ENCODE measurements at regions not wholly inside any gene's neighbourhood (a gene's known extent, or its start where the extent isn't known, plus 50 kb on each side); places are given as distances from the start of the nearest gene placed in this dataset.

DNA sequence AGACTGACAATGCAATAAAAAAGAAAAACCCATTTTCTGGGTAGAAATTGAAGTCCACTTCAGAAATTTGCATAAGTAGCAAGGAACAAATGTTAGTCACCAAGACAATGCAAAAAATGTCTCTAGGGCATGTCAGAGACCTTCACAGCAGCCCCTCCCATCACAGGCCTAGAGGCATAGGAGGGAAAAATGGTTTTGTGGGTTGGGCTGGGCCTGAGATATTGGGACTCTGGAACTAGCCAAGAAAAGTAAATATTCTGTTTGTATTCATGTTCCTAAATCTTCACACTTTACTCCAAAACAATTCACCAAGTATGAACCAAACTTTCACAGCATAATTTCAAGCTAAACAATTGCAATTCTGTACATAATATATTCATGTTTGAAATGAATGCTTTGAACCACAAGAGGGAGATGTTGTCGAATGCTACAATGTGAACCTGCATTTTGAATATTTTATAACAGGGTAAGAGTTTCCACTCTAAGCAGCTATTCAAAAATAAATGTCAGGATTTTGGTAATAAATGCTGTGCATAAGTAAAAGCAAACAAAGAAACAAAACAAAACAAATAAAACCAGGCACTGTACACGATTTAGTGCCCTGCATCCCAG is 429.2 kb downstream of the OTOL1 start:
- ChIA-PET CTCF (no interaction called here), POLR2A (no interaction called here)
- Histone ChIP-seq H3K9ac (no peak overlapping the region), H3K4me1 (ENCODE audit: control insufficient read depth in 1 of 2, insufficient read depth in 2 of 2, low read depth in 1 of 2, low read length in 1 of 2) (no peaks in the 10 kb centered on the region), H3K9me2 (no peaks in the 10 kb centered on the region), H3K4me3 (ENCODE audit: low read depth in 2 of 2, low read length in 1 of 2) (no peak overlapping the region), H3K36me3 (replicated peaks in 1 of 2; ENCODE audit: control insufficient read depth in 1 of 2, insufficient read depth in 2 of 2, low read length in 1 of 2) (no peaks in the 10 kb centered on the region), H3K4me2 (no peak overlapping the region), H4K20me1 (ENCODE audit: insufficient read depth) (no peaks in the 10 kb centered on the region), H3K27ac (ENCODE audit: low read depth in 2 of 2, low read length in 1 of 2) (no peak overlapping the region), H3K79me2 (ENCODE audit: insufficient read depth) (no peaks in the 10 kb centered on the region), H3K27me3 (ENCODE audit: insufficient read depth) (no peaks in the 10 kb centered on the region), H3F3A (replicated peaks; ENCODE audit: insufficient read depth) (no peaks in the 10 kb centered on the region), H3K9me3 (no peaks in the 10 kb centered on the region), H2AFZ (ENCODE audit: low read depth) (no peak overlapping the region)
- no peak for DNase-seq
- no peak for TF ChIP-seq EP300 (IDR thresholded peaks at IDR 0.05; ENCODE audit: borderline replicate concordance in 1 of 2, low read depth in 1 of 2, low read length in 1 of 2)
- peak; percentile 45 for TF ChIP-seq CTCF (IDR thresholded peaks at IDR 0.05)
- TF ChIP-seq RAD21 (IDR thresholded peaks at IDR 0.05; ENCODE audit: low read length): peak; percentile 29; the same call in 1 of the 2 replicates
- 18% methylated on average over 2 of the region's 2 CpGs for WGBS (ENCODE audit: low lambda C conversion rate)

DNA sequence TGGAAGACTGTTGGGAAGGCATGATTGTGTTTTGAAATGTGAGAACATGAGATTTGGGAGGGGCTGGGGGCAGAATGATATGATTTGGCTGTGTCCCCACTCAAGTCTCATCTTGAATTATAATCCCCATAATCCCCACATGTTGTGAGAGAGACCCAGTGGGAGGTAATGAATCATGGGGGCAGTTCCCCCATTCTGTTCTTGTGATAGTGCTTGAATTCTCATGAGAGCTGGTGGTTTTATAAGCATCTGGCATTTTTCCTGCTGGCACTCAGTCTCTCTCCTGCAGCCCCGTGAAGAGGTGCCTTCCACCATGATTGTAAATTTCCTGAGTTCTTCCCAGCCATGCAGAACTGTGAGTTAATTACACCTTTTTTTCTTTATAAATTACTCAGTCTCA is 430.5 kb downstream of the OTOL1 start:
- no peak overlapping the region for H3K27ac ChIP-seq (ENCODE audit: low read depth in 2 of 2, low read length in 1 of 2)
- no peak for DNase-seq
- no peaks in the 10 kb centered on the region for H3F3A ChIP-seq (replicated peaks; ENCODE audit: insufficient read depth)
- no peaks in the 10 kb centered on the region for H3K9me3 ChIP-seq
- H3K27me3 ChIP-seq (ENCODE audit: insufficient read depth): no peaks in the 10 kb centered on the region
- no peaks in the 10 kb centered on the region for H3K79me2 ChIP-seq (ENCODE audit: insufficient read depth)
- H3K4me3 ChIP-seq (ENCODE audit: low read depth in 2 of 2, low read length in 1 of 2): no peak overlapping the region
- H3K36me3 ChIP-seq (replicated peaks in 1 of 2; ENCODE audit: control insufficient read depth in 1 of 2, insufficient read depth in 2 of 2, low read length in 1 of 2): no peaks in the 10 kb centered on the region
- H3K9ac ChIP-seq: no peak overlapping the region
- H3K9me2 ChIP-seq: no peaks in the 10 kb centered on the region
- POLR2A ChIA-PET: no interaction called here
- no peaks in the 10 kb centered on the region for H4K20me1 ChIP-seq (ENCODE audit: insufficient read depth)
- TF ChIP-seq RCOR1 (IDR thresholded peaks at IDR 0.05; ENCODE audit: low read length) (no peak), YY1 (IDR thresholded peaks at IDR 0.05; ENCODE audit: low read depth) (no peak), ELF1 (IDR thresholded peaks at IDR 0.05) (no peak), MXI1 (IDR thresholded peaks at IDR 0.05; ENCODE audit: low read depth, low read length) (no peak)
- CTCF ChIA-PET: no interaction called here
- 62% methylated on average over 1 of the region's 1 CpG for WGBS (ENCODE audit: low lambda C conversion rate)
- no peak overlapping the region for H3K4me2 ChIP-seq
- H2AFZ ChIP-seq (ENCODE audit: low read depth): no peak overlapping the region
- no peaks in the 10 kb centered on the region for H3K4me1 ChIP-seq (ENCODE audit: control insufficient read depth in 1 of 2, insufficient read depth in 2 of 2, low read depth in 1 of 2, low read length in 1 of 2)

DNA sequence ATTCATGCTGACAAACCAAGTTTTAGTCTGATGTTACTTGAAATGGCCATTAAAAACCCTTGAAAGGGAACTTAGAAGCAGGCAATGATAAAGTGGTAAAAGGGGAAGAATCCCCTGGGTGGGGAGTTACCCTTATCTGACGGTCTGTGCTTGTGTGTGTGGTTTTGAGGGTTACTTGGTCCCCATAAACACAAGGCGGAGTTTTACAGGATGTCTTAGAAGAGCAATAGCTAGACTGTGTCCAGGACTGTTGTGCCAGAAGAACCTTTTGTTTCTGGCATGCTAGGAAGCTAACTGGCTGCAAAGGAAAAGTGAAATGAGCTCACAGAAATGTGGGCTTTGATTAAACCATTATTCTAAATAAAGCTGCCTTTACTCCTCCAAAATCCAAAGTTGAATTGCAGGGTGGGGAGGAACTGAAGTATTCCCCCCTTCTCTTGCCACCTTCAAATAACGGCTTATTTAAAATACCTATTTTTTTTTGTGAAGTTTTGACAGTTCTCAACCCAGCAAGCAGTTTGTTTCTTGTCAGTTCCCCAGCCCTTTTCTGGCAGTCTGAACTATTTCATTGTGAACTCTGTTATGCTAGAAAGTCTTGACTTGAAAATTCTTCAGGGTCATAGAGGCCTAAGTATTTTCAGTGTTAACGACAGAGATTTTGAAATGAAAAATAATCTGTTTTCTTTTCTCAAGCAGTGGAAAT is 443.5 kb downstream of the OTOL1 start:
- H3K9me2 ChIP-seq: no peaks in the 10 kb centered on the region
- ChIA-PET POLR2A (no interaction called here), CTCF (interaction anchor here (1.3 kb wide), 1 partner anchor 8 kb away, joined by 3 read pairs; no protein-coding TSS in a partner anchor)
- no peak overlapping the region for H2AFZ ChIP-seq (ENCODE audit: low read depth)
- H3K27me3 ChIP-seq (ENCODE audit: insufficient read depth): no peaks in the 10 kb centered on the region
- 60% methylated on average over 4 of the region's 4 CpGs for WGBS (ENCODE audit: low lambda C conversion rate)
- DNase-seq: no peak
- H3F3A ChIP-seq (replicated peaks; ENCODE audit: insufficient read depth): no peaks in the 10 kb centered on the region
- H3K79me2 ChIP-seq (ENCODE audit: insufficient read depth): no peaks in the 10 kb centered on the region
- H3K4me2 ChIP-seq: no peak overlapping the region
- H4K20me1 ChIP-seq (ENCODE audit: insufficient read depth): no peaks in the 10 kb centered on the region
- H3K9me3 ChIP-seq: no peaks in the 10 kb centered on the region
- no peaks in the 10 kb centered on the region for H3K36me3 ChIP-seq (replicated peaks in 1 of 2; ENCODE audit: control insufficient read depth in 1 of 2, insufficient read depth in 2 of 2, low read length in 1 of 2)
- no peaks in the 10 kb centered on the region for H3K4me1 ChIP-seq (ENCODE audit: control insufficient read depth in 1 of 2, insufficient read depth in 2 of 2, low read depth in 1 of 2, low read length in 1 of 2)
- H3K27ac ChIP-seq (ENCODE audit: low read depth in 2 of 2, low read length in 1 of 2): no peak overlapping the region
- no peak overlapping the region for H3K9ac ChIP-seq
- TF ChIP-seq, protein P1, sequence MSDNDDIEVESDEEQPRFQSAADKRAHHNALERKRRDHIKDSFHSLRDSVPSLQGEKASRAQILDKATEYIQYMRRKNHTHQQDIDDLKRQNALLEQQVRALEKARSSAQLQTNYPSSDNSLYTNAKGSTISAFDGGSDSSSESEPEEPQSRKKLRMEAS (IDR thresholded peaks at IDR 0.05; ENCODE audit: low read depth): no peak
- TF ChIP-seq POLR2AphosphoS5 (IDR thresholded peaks at IDR 0.05; ENCODE audit: low read depth, low read length) (no peak), MEF2A (IDR thresholded peaks at IDR 0.05; ENCODE audit: borderline replicate concordance, low read depth) (no peak), RFX5 (IDR thresholded peaks at IDR 0.05; ENCODE audit: low read length) (no peak)
- TF ChIP-seq, protein P2, sequence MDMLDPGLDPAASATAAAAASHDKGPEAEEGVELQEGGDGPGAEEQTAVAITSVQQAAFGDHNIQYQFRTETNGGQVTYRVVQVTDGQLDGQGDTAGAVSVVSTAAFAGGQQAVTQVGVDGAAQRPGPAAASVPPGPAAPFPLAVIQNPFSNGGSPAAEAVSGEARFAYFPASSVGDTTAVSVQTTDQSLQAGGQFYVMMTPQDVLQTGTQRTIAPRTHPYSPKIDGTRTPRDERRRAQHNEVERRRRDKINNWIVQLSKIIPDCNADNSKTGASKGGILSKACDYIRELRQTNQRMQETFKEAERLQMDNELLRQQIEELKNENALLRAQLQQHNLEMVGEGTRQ (IDR thresholded peaks at IDR 0.05; ENCODE audit: borderline replicate concordance, low read depth, low read length): no peak
- no peak overlapping the region for H3K4me3 ChIP-seq (ENCODE audit: low read depth in 2 of 2, low read length in 1 of 2)
